ENCODE measurements at regions not wholly inside any gene's neighbourhood (a gene's known extent, or its start where the extent isn't known, plus 50 kb on each side); places are given as distances from the start of the nearest gene placed in this dataset.
"Not testable (repeated sequence)": the region's sequence is repeated elsewhere in the genome, so short reads cannot be mapped to it uniquely, and the experiment has no call there.

DNA sequence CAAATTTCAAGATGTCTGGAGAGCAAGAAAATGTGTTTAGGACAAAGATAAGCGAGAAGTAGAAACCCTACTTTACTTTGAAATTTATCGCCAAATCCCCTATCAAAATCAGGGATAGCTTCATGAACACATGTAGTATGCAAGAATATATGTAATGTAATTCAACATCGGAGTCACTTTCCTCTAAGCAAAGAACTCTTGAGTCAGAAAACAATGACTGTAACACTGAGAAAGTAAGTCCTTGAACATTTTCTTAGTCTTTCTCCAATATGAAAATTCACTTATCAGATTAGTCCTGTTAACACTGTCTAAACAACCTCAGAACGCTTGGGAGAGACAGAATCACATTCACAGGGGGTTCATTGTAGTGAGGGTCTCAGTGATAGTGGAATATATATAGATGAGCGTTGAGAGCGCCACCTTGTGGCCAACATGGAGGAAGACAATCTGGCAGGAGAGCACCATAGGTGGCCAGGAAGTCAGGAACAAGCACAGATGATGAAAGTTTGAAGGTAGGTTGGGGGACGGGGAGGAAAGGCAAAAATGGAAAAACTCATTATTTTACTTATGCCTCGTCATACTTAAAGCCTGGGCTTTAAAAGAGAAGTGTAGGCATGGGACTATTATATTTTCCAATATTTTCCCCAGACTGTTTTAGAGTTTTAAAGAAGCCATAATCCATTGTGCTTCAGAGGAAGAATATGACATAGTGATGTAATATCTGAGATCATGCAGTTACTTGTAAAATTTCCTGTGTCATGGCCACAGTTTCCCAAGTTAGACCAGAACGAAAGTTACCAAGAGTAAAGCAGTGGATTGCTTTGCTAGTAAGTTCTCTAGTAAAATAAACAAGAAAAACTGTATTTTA is 115.5 kb upstream of the GNAI1 start:
- TF ChIP-seq, protein P1, sequence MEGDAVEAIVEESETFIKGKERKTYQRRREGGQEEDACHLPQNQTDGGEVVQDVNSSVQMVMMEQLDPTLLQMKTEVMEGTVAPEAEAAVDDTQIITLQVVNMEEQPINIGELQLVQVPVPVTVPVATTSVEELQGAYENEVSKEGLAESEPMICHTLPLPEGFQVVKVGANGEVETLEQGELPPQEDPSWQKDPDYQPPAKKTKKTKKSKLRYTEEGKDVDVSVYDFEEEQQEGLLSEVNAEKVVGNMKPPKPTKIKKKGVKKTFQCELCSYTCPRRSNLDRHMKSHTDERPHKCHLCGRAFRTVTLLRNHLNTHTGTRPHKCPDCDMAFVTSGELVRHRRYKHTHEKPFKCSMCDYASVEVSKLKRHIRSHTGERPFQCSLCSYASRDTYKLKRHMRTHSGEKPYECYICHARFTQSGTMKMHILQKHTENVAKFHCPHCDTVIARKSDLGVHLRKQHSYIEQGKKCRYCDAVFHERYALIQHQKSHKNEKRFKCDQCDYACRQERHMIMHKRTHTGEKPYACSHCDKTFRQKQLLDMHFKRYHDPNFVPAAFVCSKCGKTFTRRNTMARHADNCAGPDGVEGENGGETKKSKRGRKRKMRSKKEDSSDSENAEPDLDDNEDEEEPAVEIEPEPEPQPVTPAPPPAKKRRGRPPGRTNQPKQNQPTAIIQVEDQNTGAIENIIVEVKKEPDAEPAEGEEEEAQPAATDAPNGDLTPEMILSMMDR (conservative IDR thresholded peaks at IDR 0.05) = peak; percentile 98
- TF ChIP-seq ZFX (IDR thresholded peaks at IDR 0.05) = no peak
- H3K27ac ChIP-seq = no peak overlapping the region

DNA sequence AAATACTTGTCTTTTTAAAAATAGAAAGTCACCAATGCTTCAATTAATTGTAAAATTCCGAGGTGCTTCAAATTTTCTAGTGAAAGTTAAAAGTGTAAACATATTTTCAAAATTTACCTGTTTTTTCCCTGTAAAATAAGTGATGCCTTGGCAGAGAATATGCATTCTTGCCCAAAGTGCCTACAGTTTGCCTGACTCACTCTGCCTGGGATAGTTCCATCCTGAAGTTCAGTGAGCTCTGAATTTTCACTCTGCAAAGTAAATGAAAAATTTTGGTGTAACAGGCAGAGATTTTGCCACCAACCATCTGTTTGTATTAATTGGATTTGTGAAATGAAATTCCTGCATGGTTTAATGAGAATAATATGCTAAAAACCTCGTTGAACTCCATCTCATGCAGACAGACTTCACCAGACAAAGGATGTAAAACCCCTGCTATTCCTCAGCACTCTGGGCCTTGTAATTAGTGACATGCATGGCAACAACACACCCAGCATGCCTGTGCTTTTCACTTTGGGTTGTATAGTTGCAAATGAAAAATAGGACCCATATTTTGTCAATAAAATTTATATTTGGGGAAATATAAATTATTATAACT is 117.4 kb upstream of the GNAI1 start:
- no peak overlapping the region for H3K27ac ChIP-seq
- TF ChIP-seq, protein P1 (conservative IDR thresholded peaks at IDR 0.05) = no peak
- TF ChIP-seq ZFX (IDR thresholded peaks at IDR 0.05) = no peak

DNA sequence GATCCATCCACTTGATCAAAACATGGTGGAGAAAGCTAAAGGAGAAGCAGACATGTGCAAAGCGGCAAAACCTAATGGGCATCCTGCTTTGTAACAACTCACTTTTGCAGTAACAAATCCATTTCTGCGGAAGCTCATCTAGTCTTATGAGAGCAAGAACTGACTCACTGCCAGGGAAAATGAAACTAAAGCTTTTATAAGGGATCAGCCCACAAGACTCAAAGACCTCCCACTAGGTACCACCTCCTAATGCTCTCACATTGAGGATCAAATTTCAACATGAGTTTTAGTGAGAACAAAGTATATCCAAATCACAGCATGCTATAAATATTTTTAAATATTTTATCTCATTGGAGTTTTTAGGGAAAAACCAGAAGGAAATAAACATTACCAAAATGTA is 120.1 kb upstream of the GNAI1 start:
- no peak for TF ChIP-seq ZFX (IDR thresholded peaks at IDR 0.05)
- TF ChIP-seq, protein P1 (conservative IDR thresholded peaks at IDR 0.05) = no peak
- no peak overlapping the region for H3K27ac ChIP-seq

DNA sequence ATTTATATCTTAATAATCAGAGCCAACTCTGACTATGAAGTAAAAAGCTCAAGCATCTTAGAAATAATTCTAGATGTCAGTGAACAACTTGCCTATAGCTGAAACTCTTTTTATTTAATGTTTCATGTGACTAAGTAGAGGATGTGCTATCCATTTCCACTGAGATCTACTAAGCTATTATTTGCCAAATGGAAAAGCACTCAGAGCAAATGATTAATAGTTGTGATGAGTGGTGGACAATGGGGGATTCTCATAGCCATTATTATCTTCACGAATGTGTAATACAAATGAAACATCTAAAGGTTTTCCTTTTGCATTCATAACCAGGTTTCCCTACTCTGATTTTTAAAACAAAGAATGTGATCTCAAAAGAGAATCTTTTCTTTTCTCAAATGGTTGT is 126.6 kb upstream of the GNAI1 start:
- H3K27ac ChIP-seq = no peak overlapping the region
- TF ChIP-seq ZFX (IDR thresholded peaks at IDR 0.05) = no peak
- TF ChIP-seq, protein P1 (conservative IDR thresholded peaks at IDR 0.05) = no peak

DNA sequence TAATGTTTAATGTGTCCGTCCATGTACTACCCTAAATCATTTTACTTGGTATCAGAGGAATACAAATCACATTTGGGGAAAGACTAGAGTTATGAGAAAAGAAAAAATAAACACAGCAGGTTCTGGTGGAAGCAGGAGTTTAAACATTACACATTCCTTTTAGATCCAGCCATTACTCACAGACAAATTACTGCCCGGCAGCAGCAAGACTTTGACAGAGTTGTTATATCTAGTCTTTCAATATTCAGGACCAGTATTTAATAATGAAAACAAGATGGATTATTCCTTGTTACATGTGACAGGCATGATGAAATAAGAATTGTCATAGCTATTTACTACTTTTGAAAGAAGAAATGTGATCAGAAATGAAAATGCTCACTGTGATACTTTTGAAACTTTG is 131.8 kb upstream of the GNAI1 start:
- no peak overlapping the region for H3K27ac ChIP-seq
- TF ChIP-seq, protein P1 (conservative IDR thresholded peaks at IDR 0.05) = no peak
- no peak for TF ChIP-seq ZFX (IDR thresholded peaks at IDR 0.05)

DNA sequence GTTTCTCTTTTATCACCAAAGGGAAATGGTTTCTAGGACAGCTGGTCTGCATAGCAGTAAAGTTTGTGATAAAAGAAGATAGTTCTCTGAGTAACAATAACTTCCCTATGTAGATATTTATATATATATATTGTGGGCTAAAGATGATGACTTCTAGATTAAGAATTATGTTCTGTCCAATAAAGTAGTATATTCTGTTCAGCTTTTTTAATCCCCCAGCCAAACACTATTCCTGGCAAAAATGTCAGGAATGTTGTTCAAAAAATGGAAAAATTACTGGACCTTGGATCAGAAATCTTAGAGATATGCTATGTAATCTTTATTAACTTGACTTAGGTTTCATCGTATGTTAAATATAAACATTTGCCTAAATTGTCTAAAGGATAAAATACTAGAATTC is 136.3 kb upstream of the GNAI1 start:
- TF ChIP-seq, protein P1 (conservative IDR thresholded peaks at IDR 0.05) = no peak
- TF ChIP-seq ZFX (IDR thresholded peaks at IDR 0.05) = no peak
- no peak overlapping the region for H3K27ac ChIP-seq

DNA sequence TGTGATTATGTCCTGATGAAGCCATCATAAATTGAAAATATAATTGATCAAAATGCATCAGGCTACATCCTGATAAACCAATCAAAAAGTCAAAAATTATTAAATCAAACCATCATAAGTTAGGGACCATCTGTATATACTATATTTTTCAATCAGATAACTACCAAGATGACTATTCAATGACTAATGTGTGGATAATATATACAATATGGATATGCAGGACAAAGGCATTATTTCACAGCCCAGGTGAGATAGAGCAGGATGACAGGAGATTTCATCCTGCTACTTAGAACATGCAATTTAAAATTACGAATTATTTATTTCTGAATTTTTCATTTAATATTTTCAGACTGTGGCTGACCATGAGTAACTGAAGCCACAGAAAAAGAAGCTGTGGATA is 137.3 kb upstream of the GNAI1 start:
- TF ChIP-seq, protein P1 (conservative IDR thresholded peaks at IDR 0.05) = no peak
- no peak for TF ChIP-seq ZFX (IDR thresholded peaks at IDR 0.05)
- H3K27ac ChIP-seq = no peak overlapping the region

DNA sequence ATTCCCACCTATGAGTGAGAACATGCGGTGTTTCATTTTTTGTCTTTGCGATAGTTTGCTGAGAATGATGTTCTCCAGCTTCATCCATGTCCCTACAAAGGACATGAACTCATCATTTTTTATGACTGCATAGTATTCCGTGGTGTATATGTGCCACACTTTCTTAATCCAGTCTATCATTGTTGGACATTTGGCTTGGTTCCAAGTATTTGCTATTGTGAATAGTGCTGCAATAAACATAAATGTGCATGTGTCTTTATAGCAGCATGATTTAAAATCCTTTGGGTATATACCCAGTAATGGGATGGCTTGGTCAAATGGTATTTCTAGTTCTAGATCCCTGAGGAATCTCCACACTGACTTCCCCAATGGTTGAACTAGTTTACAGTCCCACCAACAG is 138.9 kb upstream of the GNAI1 start:
- not testable (repeated sequence) for H3K27ac ChIP-seq

Data from C4-2B (cell line).